ENCODE measurements at regions not wholly inside any gene's neighbourhood (a gene's known extent, or its start where the extent isn't known, plus 50 kb on each side); places are given as distances from the start of the nearest gene placed in this dataset.

DNA sequence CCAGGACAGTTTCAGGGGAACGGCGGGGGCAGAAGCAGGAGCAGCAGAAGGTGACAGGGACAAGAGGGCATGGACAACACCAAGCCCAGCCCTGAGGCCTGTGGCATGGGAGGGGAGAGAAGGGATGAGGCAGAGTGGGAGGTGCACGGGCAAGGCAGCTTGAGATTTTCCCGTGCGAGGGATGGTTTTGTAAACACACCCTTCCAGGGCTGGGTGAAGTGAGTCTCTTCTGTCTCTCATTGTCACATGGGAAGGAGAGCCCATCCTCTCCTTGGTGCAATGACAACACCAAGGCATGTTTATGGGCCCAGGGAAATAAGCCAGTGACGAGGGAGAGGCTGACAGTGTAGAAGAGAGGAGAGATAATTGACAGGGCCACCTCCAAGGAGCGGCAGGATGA lies 69.6 kb upstream of the RIOK3 start:
- FAIRE-seq = no peak
- no TSS peak for BruUV-seq (replicated peaks)
- in situ Hi-C loops (cut with HindIII; ENCODE audit: extremely low pct_ligation_motif_present, low pct_unique_long_range_greater_than_20kb) = no loop called here

More for the DNA sequence above, 69.6 kb upstream of the RIOK3 start:
- ATAC-seq (no peak), DNase-seq (ENCODE audit: low spot score) (no peak)
- no peak overlapping the region for H3K4me2 ChIP-seq (ENCODE audit: low read depth, low read length)
- H3K4me3 ChIP-seq (replicated peaks in 1 of 3; ENCODE audit: insufficient read depth in 1 of 3, low read depth in 2 of 3, low read length in 3 of 3) = no peak overlapping the region
- no peak overlapping the region for H2AFZ ChIP-seq (ENCODE audit: low read length)
- H3K36me3 ChIP-seq (replicated peaks in 1 of 2; ENCODE audit: control insufficient read depth in 1 of 2, insufficient read depth in 2 of 2, low read length in 2 of 2) = no peaks in the 10 kb centered on the region; a peak in 1 of 5 replicates
- H3K9ac ChIP-seq (ENCODE audit: insufficient read depth, low read depth, low read length) = no peak overlapping the region
- H4K20me1 ChIP-seq (ENCODE audit: insufficient read depth, low read length) = no peaks in the 10 kb centered on the region
- no peaks in the 10 kb centered on the region for H3K79me2 ChIP-seq (ENCODE audit: insufficient read depth, low read length)
- POLR2A ChIA-PET = no interaction called here
- TF ChIP-seq FLYWCH1 (CRISPR knock-in tag; IDR thresholded peaks at IDR 0.05) (no peak), GTF2F1 (IDR thresholded peaks at IDR 0.05; ENCODE audit: low read length) (no peak)
- TF ChIP-seq, protein P1, sequence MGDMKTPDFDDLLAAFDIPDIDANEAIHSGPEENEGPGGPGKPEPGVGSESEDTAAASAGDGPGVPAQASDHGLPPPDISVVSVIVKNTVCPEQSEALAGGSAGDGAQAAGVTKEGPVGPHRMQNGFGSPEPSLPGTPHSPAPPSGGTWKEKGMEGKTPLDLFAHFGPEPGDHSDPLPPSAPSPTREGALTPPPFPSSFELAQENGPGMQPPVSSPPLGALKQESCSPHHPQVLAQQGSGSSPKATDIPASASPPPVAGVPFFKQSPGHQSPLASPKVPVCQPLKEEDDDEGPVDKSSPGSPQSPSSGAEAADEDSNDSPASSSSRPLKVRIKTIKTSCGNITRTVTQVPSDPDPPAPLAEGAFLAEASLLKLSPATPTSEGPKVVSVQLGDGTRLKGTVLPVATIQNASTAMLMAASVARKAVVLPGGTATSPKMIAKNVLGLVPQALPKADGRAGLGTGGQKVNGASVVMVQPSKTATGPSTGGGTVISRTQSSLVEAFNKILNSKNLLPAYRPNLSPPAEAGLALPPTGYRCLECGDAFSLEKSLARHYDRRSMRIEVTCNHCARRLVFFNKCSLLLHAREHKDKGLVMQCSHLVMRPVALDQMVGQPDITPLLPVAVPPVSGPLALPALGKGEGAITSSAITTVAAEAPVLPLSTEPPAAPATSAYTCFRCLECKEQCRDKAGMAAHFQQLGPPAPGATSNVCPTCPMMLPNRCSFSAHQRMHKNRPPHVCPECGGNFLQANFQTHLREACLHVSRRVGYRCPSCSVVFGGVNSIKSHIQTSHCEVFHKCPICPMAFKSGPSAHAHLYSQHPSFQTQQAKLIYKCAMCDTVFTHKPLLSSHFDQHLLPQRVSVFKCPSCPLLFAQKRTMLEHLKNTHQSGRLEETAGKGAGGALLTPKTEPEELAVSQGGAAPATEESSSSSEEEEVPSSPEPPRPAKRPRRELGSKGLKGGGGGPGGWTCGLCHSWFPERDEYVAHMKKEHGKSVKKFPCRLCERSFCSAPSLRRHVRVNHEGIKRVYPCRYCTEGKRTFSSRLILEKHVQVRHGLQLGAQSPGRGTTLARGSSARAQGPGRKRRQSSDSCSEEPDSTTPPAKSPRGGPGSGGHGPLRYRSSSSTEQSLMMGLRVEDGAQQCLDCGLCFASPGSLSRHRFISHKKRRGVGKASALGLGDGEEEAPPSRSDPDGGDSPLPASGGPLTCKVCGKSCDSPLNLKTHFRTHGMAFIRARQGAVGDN (CRISPR knock-in tag; IDR thresholded peaks at IDR 0.05) = peak; percentile 17; the same call in 1 of the 2 replicates
- H3K27me3 ChIP-seq (ENCODE audit: control insufficient read depth in 1 of 2, insufficient read depth in 2 of 2, low read length in 2 of 2) = no peaks in the 10 kb centered on the region
- WGBS (ENCODE audit: low lambda C conversion rate) = 95% methylated on average over 7 of the region's 7 CpGs
- CTCF ChIA-PET (ENCODE audit: low intra/inter-chr PET ratio, low total read pairs) = no interaction called here
- peaks cover 59% of the 10 kb centered on the region for H3K4me1 ChIP-seq (ENCODE audit: insufficient read depth, low read length)
- intact Hi-C loops (cut with micrococcal nuclease; ENCODE audit: unreplicated experiment) = no loop called here
- no peaks in the 10 kb centered on the region for H3K9me3 ChIP-seq (ENCODE audit: low read length)
- no peak overlapping the region for H3K27ac ChIP-seq (ENCODE audit: extremely low read length, insufficient read depth, low read length)
